K562 (cell line): ENCODE measurements at regions not wholly inside any gene's neighbourhood (a gene's known extent, or its start where the extent isn't known, plus 50 kb on each side); places are given as distances from the start of the nearest gene placed in this dataset.
"Not testable (repeated sequence)": the region's sequence is repeated elsewhere in the genome, so short reads cannot be mapped to it uniquely, and the experiment has no call there.

ENCODE experiments used
- ATAC-seq: fragments of 200-7000 bp; cut with Tn5 transposase; 3 replicates; pipeline ENCODE4 v1.9.1; 2020; ENCODE audit warnings: moderate library complexity
- BruUV-seq: library from RNA; stranded (reverse); fragments of 400-500 nt; replicated peaks from 2 replicates; lab custom pipeline; 2021; lab: Mats Ljungman, UMichigan
- CTCF ChIA-PET: fragments of 300-600 bp; formaldehyde crosslinking; extraction: SDS; loops from one replicate; lab custom pipeline; 2021; ENCODE audit warnings: low intra/inter-chr PET ratio; lab: Yijun Ruan, JAX
- POLR2A ChIA-PET: fragments of 300-600, 350-650 bp; sonication (Branson Sonifier 250); formaldehyde crosslinking; extraction: SDS; loops from one replicate; lab custom pipeline; 2021; ENCODE audit warnings: antibody characterized with exemption, inconsistent platforms; lab: Yijun Ruan, JAX
- DNase-seq, 4 experiments: peaks; one replicate each; pipeline versions ENCODE4 v3.0.0 to v3.0.0-alpha.2; 2011 to 2018; ENCODE audit warnings: low spot score in 3 of 4, mixed read lengths in 3 of 4; ENCODE audit errors: extremely low read depth in 1 of 4
- FAIRE-seq: peaks from 2 replicates; lab custom pipeline; 2011; peaks lifted over from hg19 to GRCh38; lab: Jason Lieb, UNC
- H2AFZ ChIP-seq: 2 replicates; pipeline ENCODE4 v1.6.0; 2011; ENCODE audit warnings: low read depth, low read length, control low read depth, inconsistent platforms
- H3K27ac ChIP-seq: fragments of 200-600 bp; 3 replicates; pipeline ENCODE4 v1.8.0; 2011; ENCODE audit warnings: low read depth, mild to moderate bottlenecking, control low read depth, inconsistent platforms, low read length, moderate library complexity, mixed read lengths; ENCODE audit errors: extremely low read depth
- H3K27me3 ChIP-seq, 2 experiments: fragments of 300-600 bp in 1 of 2; 2 replicates in 1 of 2; 3 replicates in 1 of 2; pipeline versions ENCODE4 v1.6.0 to v1.8.0; 2011; ENCODE audit warnings: inconsistent platforms in 2 of 2, low read length in 2 of 2, mild to moderate bottlenecking in 1 of 2, mixed read lengths in 1 of 2, moderate library complexity in 1 of 2; ENCODE audit not compliant: control insufficient read depth in 2 of 2, insufficient read depth in 2 of 2
- H3K36me3 ChIP-seq: fragments of 300-600 bp; 3 replicates; pipeline ENCODE4 v1.8.0; 2011; ENCODE audit warnings: mild to moderate bottlenecking, low read length, inconsistent platforms; ENCODE audit not compliant: control insufficient read depth, insufficient read depth
- H3K4me1 ChIP-seq, 2 experiments: fragments of 200-600 bp in 1 of 2; replicated peaks in 1 of 2; 2 replicates in 1 of 2; 3 replicates in 1 of 2; pipeline versions ENCODE4 v1.5.1 to v1.8.0; 2011; ENCODE audit warnings: inconsistent platforms in 2 of 2, low read length in 2 of 2, mild to moderate bottlenecking in 1 of 2, mixed read lengths in 1 of 2, moderate library complexity in 1 of 2; ENCODE audit not compliant: control insufficient read depth in 2 of 2, insufficient read depth in 2 of 2
- H3K4me2 ChIP-seq: 2 replicates; pipeline ENCODE4 v1.6.1; 2011; ENCODE audit warnings: low read length, control low read depth, inconsistent platforms, mixed read lengths; ENCODE audit not compliant: insufficient read depth
- H3K4me3 ChIP-seq: fragments of 200-600 bp; sonication (generic), shearing (Covaris generic); 2 replicates; pipeline ENCODE4 v1.5.1; 2016; ENCODE audit warnings: control low read depth, inconsistent platforms
- H3K79me2 ChIP-seq: fragments of 200-600 bp; 3 replicates; pipeline ENCODE4 v1.8.0; 2011; ENCODE audit warnings: low read length, inconsistent platforms; ENCODE audit not compliant: control insufficient read depth, insufficient read depth
- H3K9ac ChIP-seq, 2 experiments: 2 replicates each; pipeline versions ENCODE4 v1.6.0 to v1.6.1; 2011; ENCODE audit warnings: low read depth in 2 of 2, low read length in 2 of 2, control low read depth in 1 of 2, inconsistent platforms in 1 of 2, mild to moderate bottlenecking in 1 of 2, mixed read lengths in 1 of 2; ENCODE audit not compliant: insufficient read depth in 1 of 2
- H3K9me1 ChIP-seq: one replicate; pipeline ENCODE4 v1.6.0; 2011; ENCODE audit warnings: inconsistent platforms, mild to moderate bottlenecking, low read length, moderate library complexity; ENCODE audit not compliant: control insufficient read depth, insufficient read depth
- H3K9me3 ChIP-seq: replicated peaks from 2 replicates; pipeline ENCODE4 v1.5.1; 2011; ENCODE audit warnings: low read depth, low read length, inconsistent platforms; ENCODE audit not compliant: control insufficient read depth, insufficient read depth
- H4K20me1 ChIP-seq: replicated peaks from 2 replicates; pipeline ENCODE4 v1.6.1; 2011; ENCODE audit warnings: low read length, inconsistent platforms, mixed read lengths; ENCODE audit not compliant: control insufficient read depth, insufficient read depth
- WGBS: fragments of 100-300 bp; shearing (Covaris generic); methylation state at CpG from one replicate; pipeline ENCODE4 v1.1.6; 2016; ENCODE audit warnings: low coverage, mixed read lengths; ENCODE audit not compliant: insufficient coverage; ENCODE audit errors: missing lambda C conversion rate; 5-methylcytosine and 5-hydroxymethylcytosine counted together
- in situ Hi-C: fragments of 300-500 bp; cut with MboI; formaldehyde crosslinking; loops from 4 replicates; pipeline ENCODE4 v1.15.0; 2018; ENCODE audit warnings: inconsistent platforms, mixed read lengths
- intact Hi-C: fragments of 100-400 bp; cut with micrococcal nuclease; formaldehyde crosslinking; loops from 2 replicates; pipeline ENCODE4 v1.14.2; 2022

DNA sequence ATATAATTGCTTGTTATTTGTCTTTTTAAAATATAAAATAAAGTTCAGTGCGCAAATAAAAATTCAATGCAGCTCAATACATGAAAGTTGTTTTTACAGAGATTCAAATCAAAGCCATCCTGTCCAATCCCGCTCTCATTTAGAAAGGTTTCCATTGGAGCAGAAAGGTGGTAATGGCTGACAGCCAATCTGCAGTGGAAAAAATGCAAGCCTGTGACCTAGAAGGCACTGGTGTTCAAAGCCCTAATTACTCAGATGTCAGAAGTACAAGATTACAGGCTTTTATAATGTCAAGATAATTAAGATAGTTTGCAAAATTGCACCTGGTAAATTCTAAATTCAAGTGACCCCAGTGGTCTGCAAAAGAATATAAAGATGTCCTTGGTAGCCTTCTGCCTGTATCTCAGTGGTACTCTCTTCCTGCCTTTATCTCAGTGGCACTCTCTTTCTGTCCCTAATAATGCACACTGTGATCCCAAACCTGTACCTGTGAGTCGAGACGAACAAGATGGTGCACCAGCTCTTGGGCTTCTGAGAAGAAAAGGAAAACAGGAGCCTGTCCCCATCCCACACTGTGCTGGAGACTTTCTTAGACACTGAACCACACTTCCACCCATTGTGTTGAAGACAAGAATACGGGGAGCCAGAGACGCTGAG is 212.6 kb upstream of the FRG1 start:
- H3K4me1 ChIP-seq, intact Hi-C loops, H3K27ac ChIP-seq, H3K36me3 ChIP-seq, H3K9ac ChIP-seq, DNase-seq, H4K20me1 ChIP-seq, H3K4me2 ChIP-seq, H3K27me3 ChIP-seq, CTCF ChIA-PET, H3K9me3 ChIP-seq, H3K9me1 ChIP-seq, FAIRE-seq, H2AFZ ChIP-seq, H3K79me2 ChIP-seq, BruUV-seq, ATAC-seq, in situ Hi-C loops, POLR2A ChIA-PET, H3K4me3 ChIP-seq: not testable (repeated sequence)
- 8% methylated on average over 4 of the region's 6 CpGs for WGBS

DNA sequence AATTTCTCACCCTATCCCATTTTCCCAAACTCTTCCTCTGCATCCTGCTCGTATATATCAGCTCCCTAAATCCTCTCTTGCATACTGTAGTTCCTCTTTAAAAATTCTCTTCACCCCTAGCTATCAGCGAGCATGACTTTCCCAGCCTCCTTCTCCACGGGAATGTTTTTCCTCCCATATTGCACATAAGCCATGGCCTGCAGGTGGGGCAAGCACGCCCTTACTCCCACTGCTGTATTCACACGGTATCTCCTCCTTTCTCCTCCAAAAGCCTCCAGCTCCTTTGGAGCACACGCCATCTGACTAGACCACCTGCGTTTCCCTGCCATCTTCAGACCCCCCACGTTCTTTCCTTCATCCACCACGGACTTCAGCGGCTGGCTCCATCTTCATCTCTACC is 208.7 kb upstream of the FRG1 start:
- H3K9me1 ChIP-seq, H3K4me3 ChIP-seq, H3K36me3 ChIP-seq, H3K27ac ChIP-seq, BruUV-seq, intact Hi-C loops, H3K4me2 ChIP-seq, H3K79me2 ChIP-seq, H4K20me1 ChIP-seq, in situ Hi-C loops, POLR2A ChIA-PET, ATAC-seq, DNase-seq, H3K9ac ChIP-seq, H3K9me3 ChIP-seq, CTCF ChIA-PET, H2AFZ ChIP-seq, H3K4me1 ChIP-seq, FAIRE-seq, H3K27me3 ChIP-seq: not testable (repeated sequence)
- 2% methylated on average over 6 of the region's 10 CpGs for WGBS

DNA sequence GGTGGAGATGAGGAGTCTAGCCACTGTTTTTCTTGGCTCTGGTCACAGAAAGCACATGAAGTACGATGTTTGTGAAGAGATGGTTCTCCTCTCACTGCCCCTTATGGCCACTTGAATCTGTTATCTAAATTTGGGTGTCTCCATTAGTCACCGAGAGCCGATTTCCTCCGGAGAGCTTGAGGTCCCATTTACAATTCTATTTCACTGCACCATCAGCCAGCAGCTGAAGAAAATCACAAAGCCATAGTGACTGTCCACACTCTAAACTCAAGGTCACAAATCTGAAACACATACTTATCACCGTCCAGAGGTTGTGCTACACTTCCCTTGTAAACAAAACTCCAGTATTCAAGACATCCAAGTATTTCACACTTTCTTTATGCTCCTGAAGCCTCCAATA is 207.2 kb upstream of the FRG1 start:
- H3K27me3 ChIP-seq, H2AFZ ChIP-seq, CTCF ChIA-PET, H4K20me1 ChIP-seq, in situ Hi-C loops, H3K9me1 ChIP-seq, BruUV-seq, FAIRE-seq, POLR2A ChIA-PET, H3K36me3 ChIP-seq, H3K4me2 ChIP-seq, DNase-seq, H3K9ac ChIP-seq, intact Hi-C loops, H3K9me3 ChIP-seq, ATAC-seq, H3K4me1 ChIP-seq, H3K27ac ChIP-seq, H3K79me2 ChIP-seq, H3K4me3 ChIP-seq: not testable (repeated sequence)
- WGBS = 0% methylated on average over 4 of the region's 5 CpGs

DNA sequence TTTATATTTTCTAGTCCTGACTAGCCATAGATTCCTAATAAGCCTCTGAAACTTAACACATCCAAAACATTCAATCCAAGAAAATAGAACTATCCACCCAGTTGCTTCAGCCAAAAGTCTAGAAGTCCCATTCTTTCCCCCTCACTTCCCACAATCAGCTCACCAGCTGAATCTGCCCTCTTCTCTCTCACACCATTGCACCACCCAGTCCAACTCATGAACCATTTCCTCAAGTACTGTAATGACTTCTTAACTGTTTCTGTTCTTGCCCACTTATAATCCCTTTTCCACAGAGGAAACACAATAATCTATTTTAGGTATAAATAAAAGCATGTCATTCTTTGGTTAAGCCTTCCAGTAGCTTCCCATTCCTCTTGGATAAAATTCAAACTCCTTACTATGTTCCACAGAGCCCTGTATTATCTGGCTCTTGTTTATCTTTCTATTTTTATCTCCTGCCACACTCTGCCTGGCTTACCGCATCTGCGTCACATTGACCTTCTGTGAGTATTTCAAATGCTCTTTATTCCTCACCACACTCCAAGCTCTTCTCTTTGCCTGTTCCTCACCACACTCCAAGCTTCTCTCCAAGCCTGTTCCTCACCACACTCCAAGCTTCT is 205.9 kb upstream of the FRG1 start:
- DNase-seq, H4K20me1 ChIP-seq, H3K9me3 ChIP-seq, in situ Hi-C loops, H2AFZ ChIP-seq, H3K4me1 ChIP-seq, H3K27me3 ChIP-seq, H3K9ac ChIP-seq, FAIRE-seq, H3K4me3 ChIP-seq, BruUV-seq, intact Hi-C loops, POLR2A ChIA-PET, H3K4me2 ChIP-seq, H3K27ac ChIP-seq, H3K79me2 ChIP-seq, ATAC-seq, H3K36me3 ChIP-seq, H3K9me1 ChIP-seq, CTCF ChIA-PET: not testable (repeated sequence)
- 0% methylated on average over 2 of the region's 2 CpGs for WGBS
